ENCODE measurements at regions not wholly inside any gene's neighbourhood (a gene's known extent, or its start where the extent isn't known, plus 50 kb on each side); places are given as distances from the start of the nearest gene placed in this dataset.

- CTCF ChIA-PET: no interaction called here
Measured at GRCh38 chr5:6084376-6084775, 294.0 kb downstream of the MED10 start.

More at GRCh38 chr5:6084376-6084775, 294.0 kb downstream of the MED10 start:
- TF ChIP-seq PRDM2 (tag by site-specific recombination; IDR thresholded peaks at IDR 0.05; ENCODE audit: borderline replicate concordance) (no peak), ZNF518A (tag by site-specific recombination; conservative IDR thresholded peaks at IDR 0.05; ENCODE audit: low read depth) (no peak), ZBTB11 (tag by site-specific recombination; conservative IDR thresholded peaks at IDR 0.05; ENCODE audit: low read depth) (no peak), ZNF140 (tag by site-specific recombination; IDR thresholded peaks at IDR 0.05) (no peak), ZNF292 (tag by site-specific recombination; IDR thresholded peaks at IDR 0.05; ENCODE audit: borderline replicate concordance, low read depth) (no peak), KLF8 (tag by site-specific recombination; IDR thresholded peaks at IDR 0.05) (no peak), ZNF394 (tag by site-specific recombination; IDR thresholded peaks at IDR 0.05; ENCODE audit: borderline replicate concordance) (no peak), ZSCAN23 (tag by site-specific recombination; IDR thresholded peaks at IDR 0.05) (no peak), ZNF23 (tag by site-specific recombination; IDR thresholded peaks at IDR 0.05; ENCODE audit: borderline replicate concordance) (no peak), ZNF629 (tag by site-specific recombination; IDR thresholded peaks at IDR 0.05) (no peak), ZBTB1 (tag by site-specific recombination; IDR thresholded peaks at IDR 0.05) (no peak), ELK4 (IDR thresholded peaks at IDR 0.05; ENCODE audit: borderline replicate concordance, low read depth, low read length) (no peak), SCRT1 (tag by site-specific recombination; IDR thresholded peaks at IDR 0.05; ENCODE audit: borderline replicate concordance) (no peak), ZFP69B (tag by site-specific recombination; IDR thresholded peaks at IDR 0.05) (no peak), REST (tag by site-specific recombination; IDR thresholded peaks at IDR 0.05) (no peak), BCL6B (tag by site-specific recombination; IDR thresholded peaks at IDR 0.05) (no peak), ZFP41 (tag by site-specific recombination; IDR thresholded peaks at IDR 0.05; ENCODE audit: borderline replicate concordance) (no peak)
- POLR2A ChIA-PET: no interaction called here
- Histone ChIP-seq H3K27ac (ENCODE audit: extremely low read depth, low read depth, low read length) (no peak overlapping the region), H3K36me3 (ENCODE audit: control insufficient read depth in 2 of 2, insufficient read depth in 1 of 2, low read length in 2 of 2) (no peaks in the 10 kb centered on the region), H3K4me1 (ENCODE audit: control insufficient read depth, insufficient read depth, low read length) (no peaks in the 10 kb centered on the region), H3K4me3 (ENCODE audit: low read depth, low read length) (no peak overlapping the region), H3K9me3 (ENCODE audit: control insufficient read depth, insufficient read depth, low read depth, low read length) (no peaks in the 10 kb centered on the region)
